Parathyroid adenoma (tissue), 2 donors: ENCODE measurements at regions not wholly inside any gene's neighbourhood (a gene's known extent, or its start where the extent isn't known, plus 50 kb on each side); places are given as distances from the start of the nearest gene placed in this dataset.

Source experiments
- H2AFZ ChIP-seq: fragments of 300-600 bp; sonication (generic); one replicate; pipeline ENCODE4 v1.7.0; 2017; ENCODE audit warnings: antibody characterized with exemption, mild to moderate bottlenecking
- H3K27ac ChIP-seq: fragments of 300-600 bp; sonication (generic); one replicate; pipeline ENCODE4 v1.7.0; 2017
- H3K27me3 ChIP-seq: fragments of 300-600 bp; sonication (generic); one replicate; pipeline ENCODE4 v1.7.0; 2017; ENCODE audit warnings: low read length; ENCODE audit not compliant: control insufficient read depth, insufficient read depth
- H3K36me3 ChIP-seq: fragments of 300-600 bp; sonication (generic); one replicate; pipeline ENCODE4 v1.7.0; 2017; ENCODE audit warnings: low read length; ENCODE audit not compliant: control insufficient read depth, insufficient read depth
- H3K4me1 ChIP-seq: fragments of 300-600 bp; sonication (generic); one replicate; pipeline ENCODE4 v1.7.0; 2017; ENCODE audit warnings: control low read depth
- H3K4me2 ChIP-seq: fragments of 300-600 bp; sonication (generic); one replicate; pipeline ENCODE4 v1.7.0; 2017; ENCODE audit warnings: low read length
- H3K4me3 ChIP-seq: fragments of 300-600 bp; sonication (generic); one replicate; pipeline ENCODE4 v1.7.0; 2017; ENCODE audit warnings: low read depth, low read length
- H3K79me2 ChIP-seq: fragments of 300-600 bp; sonication (generic); one replicate; pipeline ENCODE4 v1.7.0; 2017; ENCODE audit warnings: control low read depth
- H3K9ac ChIP-seq: fragments of 300-600 bp; sonication (generic); one replicate; pipeline ENCODE4 v1.7.0; 2017; ENCODE audit warnings: mild to moderate bottlenecking
- H3K9me3 ChIP-seq: fragments of 300-600 bp; sonication (generic); one replicate; pipeline ENCODE4 v1.7.0; 2017; ENCODE audit warnings: low read length; ENCODE audit not compliant: control insufficient read depth
- CTCF ChIP-seq: fragments of 300-600 bp; sonication (generic); IDR thresholded peaks from one replicate; pipeline ENCODE4 v1.7.0; 2017; ENCODE audit warnings: antibody characterized with exemption, mild to moderate bottlenecking
- donor health status: primary hyperparathyroidism.

- H3K4me1 ChIP-seq, result no peaks in the 10 kb centered on the region
- no peak overlapping the region for H3K27ac ChIP-seq
- no peak overlapping the region for H2AFZ ChIP-seq
- no peak overlapping the region for H3K4me3 ChIP-seq
- no peaks in the 10 kb centered on the region for H3K9me3 ChIP-seq
- H3K36me3 ChIP-seq, result no peaks in the 10 kb centered on the region
- H3K27me3 ChIP-seq, result no peaks in the 10 kb centered on the region
- no peak overlapping the region for H3K9ac ChIP-seq
- H3K4me2 ChIP-seq, result no peak overlapping the region
- TF ChIP-seq CTCF, result no peak
- no peaks in the 10 kb centered on the region for H3K79me2 ChIP-seq
Observed at GRCh38 chr10:108632144-108632543, 1291.2 kb downstream of the XPNPEP1 start.

- H3K9me3 ChIP-seq, result no peaks in the 10 kb centered on the region
- H3K27me3 ChIP-seq, result no peaks in the 10 kb centered on the region
- no peak for TF ChIP-seq CTCF
- H2AFZ ChIP-seq, result no peak overlapping the region
- no peaks in the 10 kb centered on the region for H3K4me1 ChIP-seq
- H3K36me3 ChIP-seq, result no peaks in the 10 kb centered on the region
- no peak overlapping the region for H3K9ac ChIP-seq
- H3K4me2 ChIP-seq, result no peak overlapping the region
- no peak overlapping the region for H3K4me3 ChIP-seq
- no peaks in the 10 kb centered on the region for H3K79me2 ChIP-seq
- no peak overlapping the region for H3K27ac ChIP-seq
Observed at GRCh38 chr10:108631332-108631731, 1292.0 kb downstream of the XPNPEP1 start.

GRCh38 chr10:108629834-108630233 is 1293.5 kb downstream of the XPNPEP1 start:
- H2AFZ ChIP-seq, result no peak overlapping the region
- no peak overlapping the region for H3K4me2 ChIP-seq
- no peaks in the 10 kb centered on the region for H3K79me2 ChIP-seq
- no peak overlapping the region for H3K9ac ChIP-seq
- no peak for TF ChIP-seq CTCF
- H3K36me3 ChIP-seq, result no peaks in the 10 kb centered on the region
- no peak overlapping the region for H3K4me3 ChIP-seq
- no peaks in the 10 kb centered on the region for H3K9me3 ChIP-seq
- H3K27ac ChIP-seq, result no peak overlapping the region
- no peaks in the 10 kb centered on the region for H3K4me1 ChIP-seq
- no peaks in the 10 kb centered on the region for H3K27me3 ChIP-seq

- Histone ChIP-seq H3K4me1 (no peaks in the 10 kb centered on the region), H3K79me2 (no peaks in the 10 kb centered on the region), H3K27me3 (no peaks in the 10 kb centered on the region), H3K27ac (no peak overlapping the region), H3K36me3 (no peaks in the 10 kb centered on the region), H3K9ac (no peak overlapping the region), H3K4me2 (no peak overlapping the region), H3K4me3 (no peak overlapping the region), H3K9me3 (no peaks in the 10 kb centered on the region), H2AFZ (no peak overlapping the region)
- no peak for TF ChIP-seq CTCF
Observed at GRCh38 chr10:108624052-108624451, 1299.3 kb downstream of the XPNPEP1 start.

GRCh38 chr10:108620821-108621534 is 1302.3 kb downstream of the XPNPEP1 start:
- TF ChIP-seq CTCF, result no peak
- Histone ChIP-seq H3K4me1 (no peaks in the 10 kb centered on the region), H3K27ac (no peak overlapping the region), H3K9ac (no peak overlapping the region), H3K4me3 (no peak overlapping the region), H3K9me3 (no peaks in the 10 kb centered on the region), H3K27me3 (no peaks in the 10 kb centered on the region), H3K4me2 (no peak overlapping the region), H3K79me2 (no peaks in the 10 kb centered on the region), H2AFZ (no peak overlapping the region), H3K36me3 (no peaks in the 10 kb centered on the region)
